OCI-LY3 (cell line): ENCODE measurements at regions not wholly inside any gene's neighbourhood (a gene's known extent, or its start where the extent isn't known, plus 50 kb on each side); places are given as distances from the start of the nearest gene placed in this dataset.

Experiments used
- H2AFZ ChIP-seq: fragments of 200-600, 300-600 bp; shearing (Covaris generic); 2 replicates; pipeline ENCODE4 v1.6.0; 2014; ENCODE audit warnings: antibody characterized with exemption, low read depth, low read length
- H3K27ac ChIP-seq: fragments of 200-600, 300-600 bp; sonication (generic); 2 replicates; pipeline ENCODE4 v1.5.1; 2014; ENCODE audit warnings: mild to moderate bottlenecking, low read length, moderate library complexity, mixed read lengths
- H3K27me3 ChIP-seq: fragments of 200-600, 300-600 bp; sonication (generic); 2 replicates; pipeline ENCODE4 v1.6.1; 2014; ENCODE audit warnings: low read depth, low read length, mixed read lengths
- H3K36me3 ChIP-seq: fragments of 200-600, 300-600 bp; sonication (generic); replicated peaks from 2 replicates; pipeline ENCODE3; 2014; ENCODE audit warnings: low read depth, low read length, mixed read lengths
- H3K4me1 ChIP-seq: fragments of 300-600, 200-600 bp; sonication (generic); 2 replicates; pipeline ENCODE4 v1.6.1; 2014; ENCODE audit warnings: low read length, mixed read lengths
- H3K4me2 ChIP-seq: fragments of 200-600, 300-600 bp; sonication (generic); 2 replicates; pipeline ENCODE4 v1.6.1; 2014; ENCODE audit warnings: low read length, mixed read lengths
- H3K4me3 ChIP-seq: fragments of 300-600, 200-600 bp; sonication (generic); 2 replicates; pipeline ENCODE4 v1.5.1; 2014; ENCODE audit warnings: antibody characterized with exemption, mild to moderate bottlenecking, low read length, moderate library complexity
- H3K79me2 ChIP-seq: fragments of 300-600, 200-600 bp; shearing (Covaris generic); 2 replicates; pipeline ENCODE4 v1.6.1; 2014; ENCODE audit warnings: mild to moderate bottlenecking, low read length, mixed read lengths
- H3K9ac ChIP-seq: fragments of 300-600, 200-600 bp; shearing (Covaris generic); 2 replicates; pipeline ENCODE4 v1.6.0; 2014; ENCODE audit warnings: mild to moderate bottlenecking, low read length, moderate library complexity
- H3K9me3 ChIP-seq: fragments of 200-600, 300-600 bp; shearing (Covaris generic); 2 replicates; pipeline ENCODE4 v1.6.1; 2014; ENCODE audit warnings: low read length, mixed read lengths; ENCODE audit not compliant: insufficient read depth
- H4K20me1 ChIP-seq: fragments of 200-600, 300-600 bp; sonication (generic); 2 replicates; pipeline ENCODE4 v1.6.1; 2016; ENCODE audit warnings: low read length, mixed read lengths; ENCODE audit not compliant: insufficient read depth
- EZH2phosphoT487 ChIP-seq: fragments of 200-600 bp; shearing (Covaris generic); IDR thresholded peaks from 2 replicates; pipeline ENCODE4 v1.6.1; 2018; ENCODE audit warnings: antibody characterized with exemption, mixed run types, low read depth
- TF ChIP-seq, protein P1 (sequence below): fragments of 200-600, 300-600 bp; sonication (generic); IDR thresholded peaks from 2 replicates; pipeline ENCODE4 v1.5.1; 2014; ENCODE audit warnings: antibody characterized with exemption, low read length, low read depth

GRCh38 chr10:8400151-8400550 is 345.7 kb downstream of the GATA3 start:
- TF ChIP-seq, protein P1, sequence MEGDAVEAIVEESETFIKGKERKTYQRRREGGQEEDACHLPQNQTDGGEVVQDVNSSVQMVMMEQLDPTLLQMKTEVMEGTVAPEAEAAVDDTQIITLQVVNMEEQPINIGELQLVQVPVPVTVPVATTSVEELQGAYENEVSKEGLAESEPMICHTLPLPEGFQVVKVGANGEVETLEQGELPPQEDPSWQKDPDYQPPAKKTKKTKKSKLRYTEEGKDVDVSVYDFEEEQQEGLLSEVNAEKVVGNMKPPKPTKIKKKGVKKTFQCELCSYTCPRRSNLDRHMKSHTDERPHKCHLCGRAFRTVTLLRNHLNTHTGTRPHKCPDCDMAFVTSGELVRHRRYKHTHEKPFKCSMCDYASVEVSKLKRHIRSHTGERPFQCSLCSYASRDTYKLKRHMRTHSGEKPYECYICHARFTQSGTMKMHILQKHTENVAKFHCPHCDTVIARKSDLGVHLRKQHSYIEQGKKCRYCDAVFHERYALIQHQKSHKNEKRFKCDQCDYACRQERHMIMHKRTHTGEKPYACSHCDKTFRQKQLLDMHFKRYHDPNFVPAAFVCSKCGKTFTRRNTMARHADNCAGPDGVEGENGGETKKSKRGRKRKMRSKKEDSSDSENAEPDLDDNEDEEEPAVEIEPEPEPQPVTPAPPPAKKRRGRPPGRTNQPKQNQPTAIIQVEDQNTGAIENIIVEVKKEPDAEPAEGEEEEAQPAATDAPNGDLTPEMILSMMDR: no peak
- no peak for TF ChIP-seq EZH2phosphoT487
- Histone ChIP-seq H3K27me3 (no peaks in the 10 kb centered on the region), H3K4me1 (no peaks in the 10 kb centered on the region), H3K27ac (no peak overlapping the region), H2AFZ (no peak overlapping the region), H3K9ac (no peak overlapping the region), H3K9me3 (no peaks in the 10 kb centered on the region), H3K4me2 (no peak overlapping the region), H3K4me3 (no peak overlapping the region), H3K36me3 (no peaks in the 10 kb centered on the region), H4K20me1 (no peaks in the 10 kb centered on the region), H3K79me2 (no peaks in the 10 kb centered on the region)

DNA sequence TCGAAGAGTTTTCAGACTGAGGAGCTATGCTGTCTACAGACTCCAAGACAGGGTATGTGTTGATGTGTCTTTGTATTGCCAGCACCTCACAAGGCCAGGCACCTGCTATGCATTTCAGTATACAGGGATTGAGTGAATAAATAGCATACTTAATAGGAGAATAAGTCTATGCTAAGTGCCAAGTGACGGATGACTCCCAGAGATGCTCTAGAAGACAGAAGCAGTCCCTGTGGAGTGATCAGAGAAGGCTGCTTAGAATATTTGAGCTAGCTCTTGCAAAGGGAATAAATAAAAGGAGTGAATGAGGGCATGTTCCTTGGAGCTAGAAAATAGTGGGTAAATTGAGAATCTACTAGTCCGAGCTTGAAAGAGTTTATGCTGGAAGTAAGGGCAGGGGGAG is 346.4 kb downstream of the GATA3 start:
- Histone ChIP-seq H2AFZ (no peak overlapping the region), H3K27me3 (no peaks in the 10 kb centered on the region), H3K4me1 (no peaks in the 10 kb centered on the region), H3K27ac (no peak overlapping the region), H3K9ac (no peak overlapping the region), H3K4me3 (no peak overlapping the region), H4K20me1 (no peaks in the 10 kb centered on the region), H3K9me3 (no peaks in the 10 kb centered on the region), H3K36me3 (no peaks in the 10 kb centered on the region), H3K79me2 (no peaks in the 10 kb centered on the region), H3K4me2 (no peak overlapping the region)
- no peak for TF ChIP-seq EZH2phosphoT487
- TF ChIP-seq, protein P1: no peak

DNA sequence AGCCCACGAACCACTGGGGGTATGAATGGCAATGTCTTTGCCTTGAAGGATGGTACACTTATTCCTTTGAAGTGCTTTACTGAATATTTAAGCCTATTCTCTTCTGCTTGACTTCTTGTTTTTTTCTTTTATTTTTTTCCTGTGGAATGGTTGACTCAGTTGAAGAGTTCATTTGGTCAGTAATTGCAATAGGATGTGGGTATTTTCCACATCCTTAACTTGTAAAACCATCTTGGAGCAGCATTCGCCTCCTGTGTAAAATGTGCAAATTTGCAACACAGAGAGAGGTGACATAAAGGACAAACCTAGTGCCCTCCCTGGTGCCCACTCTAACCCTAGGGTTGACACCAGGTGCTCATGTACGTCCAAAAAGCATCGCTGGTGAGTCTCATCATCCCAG is 347.0 kb downstream of the GATA3 start:
- no peaks in the 10 kb centered on the region for H3K79me2 ChIP-seq
- H3K27ac ChIP-seq: no peak overlapping the region
- no peak overlapping the region for H2AFZ ChIP-seq
- no peaks in the 10 kb centered on the region for H3K27me3 ChIP-seq
- H3K4me2 ChIP-seq: no peak overlapping the region
- H3K9ac ChIP-seq: no peak overlapping the region
- H3K36me3 ChIP-seq: no peaks in the 10 kb centered on the region
- TF ChIP-seq, protein P1: no peak
- TF ChIP-seq EZH2phosphoT487: no peak
- no peaks in the 10 kb centered on the region for H4K20me1 ChIP-seq
- H3K4me1 ChIP-seq: no peaks in the 10 kb centered on the region
- H3K4me3 ChIP-seq: no peak overlapping the region
- H3K9me3 ChIP-seq: no peaks in the 10 kb centered on the region

GRCh38 chr10:8402576-8402975 is 348.1 kb downstream of the GATA3 start:
- Histone ChIP-seq H4K20me1 (no peaks in the 10 kb centered on the region), H3K4me3 (no peak overlapping the region), H3K9me3 (no peaks in the 10 kb centered on the region), H3K9ac (no peak overlapping the region), H2AFZ (no peak overlapping the region), H3K79me2 (no peaks in the 10 kb centered on the region), H3K27ac (no peak overlapping the region), H3K4me1 (no peaks in the 10 kb centered on the region), H3K27me3 (no peaks in the 10 kb centered on the region), H3K36me3 (no peaks in the 10 kb centered on the region), H3K4me2 (no peak overlapping the region)
- TF ChIP-seq EZH2phosphoT487: no peak
- TF ChIP-seq, protein P1: no peak
